Body of pancreas (tissue), 4 donors: ENCODE measurements at regions not wholly inside any gene's neighbourhood (a gene's known extent, or its start where the extent isn't known, plus 50 kb on each side); places are given as distances from the start of the nearest gene placed in this dataset.
A peak's percentile ranks its signal among the peaks of the same experiment; 100 is the strongest.

Experiments used
- ATAC-seq: fragments of 150-250 bp; one replicate; pipeline ENCODE4 v1.9.1; 2016
- DNase-seq, 4 donors: peaks; one replicate each; pipeline ENCODE4 v3.0.0-alpha.2; 2019
- H3K27ac ChIP-seq, 4 donors: fragments of 200-600 bp; sonication (generic); 1 replicate in 3 of 4; 2 replicates in 1 of 4; pipeline versions ENCODE4 v1.5.1 to v1.6.1; 2016 to 2019; ENCODE audit warnings: mild to moderate bottlenecking in 1 of 4, mixed read lengths in 1 of 4, moderate library complexity in 1 of 4
- H3K27me3 ChIP-seq, 2 donors: fragments of 200-600 bp; sonication (generic); one replicate each; pipeline ENCODE4 v1.6.0; 2016; ENCODE audit warnings: mild to moderate bottlenecking in 1 of 2
- H3K36me3 ChIP-seq, 2 donors: fragments of 200-600 bp; sonication (generic); replicated peaks in 1 of 2; 2 replicates each; pipeline ENCODE4 v1.5.1; 2016; ENCODE audit warnings: low read depth in 2 of 2; ENCODE audit not compliant: insufficient read depth in 1 of 2
- H3K4me1 ChIP-seq: fragments of 200-600 bp; sonication (generic); one replicate; pipeline ENCODE4 v1.6.0; 2016
- H3K4me3 ChIP-seq, 2 donors: fragments of 200-600 bp; sonication (generic); 1 replicate in 1 of 2; 2 replicates in 1 of 2; pipeline ENCODE4 v1.5.1; 2016 to 2019
- H3K9me3 ChIP-seq, 3 donors: fragments of 200-600 bp; sonication (generic); 1 replicate in 2 of 3; 2 replicates in 1 of 3; pipeline ENCODE4 v1.5.1; 2016
- POLR2A ChIP-seq, 3 donors: fragments of 450-650 bp; IDR thresholded peaks; one replicate each; pipeline ENCODE4 v1.6.1; 2016; ENCODE audit warnings: antibody characterized with exemption in 3 of 3, mild to moderate bottlenecking in 2 of 3
- WGBS, 2 donors: methylation state at CpG; one replicate each; pipeline ENCODE4 v1.1.5; 2017; 5-methylcytosine and 5-hydroxymethylcytosine counted together
- intact Hi-C: fragments of 100-400 bp; cut with DNase I; formaldehyde crosslinking; loops from one replicate; pipeline ENCODE4 v1.15.1; 2023
- TF ChIP-seq, protein P1 (sequence below), 7 experiments: fragments of 450-650 bp in 4 of 7; fragments of 200-600 bp in 3 of 7; sonication (generic) in 3 of 7; IDR thresholded peaks; one replicate each; pipeline ENCODE4 v1.5.1; 2016 to 2019; ENCODE audit warnings: antibody characterized with exemption in 7 of 7

DNA sequence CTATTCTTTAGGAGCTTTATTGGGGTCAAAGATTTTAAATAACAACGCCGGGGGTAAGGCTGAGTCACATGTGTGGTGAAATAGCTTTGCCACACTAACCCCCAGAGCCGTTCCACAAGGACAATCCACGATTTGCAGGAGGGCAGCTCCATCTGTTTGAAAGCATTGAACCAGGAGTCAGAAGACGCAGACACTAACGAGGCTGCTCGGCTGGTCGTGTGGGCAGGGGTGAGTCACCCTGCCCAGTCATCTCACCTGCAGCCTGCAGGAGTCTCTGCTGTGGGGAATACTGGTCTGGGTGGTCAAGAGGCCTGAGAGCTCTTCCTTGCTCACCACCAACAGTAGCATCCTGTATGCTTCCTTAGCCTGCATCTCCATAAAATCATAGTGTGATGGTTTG lies 149.2 kb upstream of the NCK2 start:
- Histone ChIP-seq H3K36me3 (no peaks in the 10 kb centered on the region), H3K27ac (no peak overlapping the region), H3K9me3 (no peaks in the 10 kb centered on the region), H3K4me3 (no peak overlapping the region), H3K4me1 (peaks cover 9% of the 10 kb centered on the region), H3K27me3 (no peaks in the 10 kb centered on the region)
- WGBS, 2 donors = 53 to 76% methylated on average over 8 of the region's 8 CpGs
- ATAC-seq (no peak), DNase-seq (no peak)
- TF ChIP-seq, protein P1, sequence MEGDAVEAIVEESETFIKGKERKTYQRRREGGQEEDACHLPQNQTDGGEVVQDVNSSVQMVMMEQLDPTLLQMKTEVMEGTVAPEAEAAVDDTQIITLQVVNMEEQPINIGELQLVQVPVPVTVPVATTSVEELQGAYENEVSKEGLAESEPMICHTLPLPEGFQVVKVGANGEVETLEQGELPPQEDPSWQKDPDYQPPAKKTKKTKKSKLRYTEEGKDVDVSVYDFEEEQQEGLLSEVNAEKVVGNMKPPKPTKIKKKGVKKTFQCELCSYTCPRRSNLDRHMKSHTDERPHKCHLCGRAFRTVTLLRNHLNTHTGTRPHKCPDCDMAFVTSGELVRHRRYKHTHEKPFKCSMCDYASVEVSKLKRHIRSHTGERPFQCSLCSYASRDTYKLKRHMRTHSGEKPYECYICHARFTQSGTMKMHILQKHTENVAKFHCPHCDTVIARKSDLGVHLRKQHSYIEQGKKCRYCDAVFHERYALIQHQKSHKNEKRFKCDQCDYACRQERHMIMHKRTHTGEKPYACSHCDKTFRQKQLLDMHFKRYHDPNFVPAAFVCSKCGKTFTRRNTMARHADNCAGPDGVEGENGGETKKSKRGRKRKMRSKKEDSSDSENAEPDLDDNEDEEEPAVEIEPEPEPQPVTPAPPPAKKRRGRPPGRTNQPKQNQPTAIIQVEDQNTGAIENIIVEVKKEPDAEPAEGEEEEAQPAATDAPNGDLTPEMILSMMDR (IDR thresholded peaks at IDR 0.05) = no peak
- no peak for TF ChIP-seq POLR2A (IDR thresholded peaks at IDR 0.05)
- intact Hi-C loops = no loop called here

DNA sequence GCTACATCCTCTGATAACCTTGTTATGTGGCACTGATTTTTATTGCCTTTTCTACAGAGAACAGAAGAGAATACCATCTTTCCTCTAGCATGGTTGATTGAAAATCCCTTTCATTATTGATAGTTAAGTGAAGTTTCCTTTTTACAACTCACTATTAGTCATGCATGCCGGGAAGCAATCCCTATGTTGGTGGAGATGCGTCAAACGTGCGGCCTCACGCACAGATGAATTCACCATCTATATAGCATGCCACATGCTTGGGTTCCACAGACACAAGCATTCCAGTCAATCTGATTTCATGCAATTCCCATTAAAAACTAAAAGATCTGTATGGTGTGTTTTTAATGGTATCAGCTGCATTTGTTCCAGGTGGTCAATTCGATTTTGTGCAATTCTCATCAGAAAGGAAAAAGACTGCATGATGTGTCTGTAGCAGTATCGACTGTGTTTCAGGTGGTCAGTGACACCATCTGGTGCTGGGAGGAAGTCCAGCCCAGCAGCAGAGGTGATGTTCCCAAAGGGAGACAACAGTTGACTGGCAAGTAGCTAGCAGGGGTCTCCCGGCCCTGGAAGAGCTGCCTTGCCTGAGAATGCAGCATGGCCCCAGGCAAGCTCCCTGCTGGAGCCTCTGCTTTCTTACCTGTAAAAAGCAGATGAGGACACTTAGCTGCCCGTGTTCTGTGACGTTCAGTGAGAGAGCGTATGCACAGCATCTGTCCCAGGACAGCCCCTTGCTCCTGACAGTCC lies 151.3 kb upstream of the NCK2 start:
- Histone ChIP-seq H3K9me3 (no peaks in the 10 kb centered on the region), H3K4me3 (no peak overlapping the region), H3K36me3 (no peaks in the 10 kb centered on the region), H3K27me3 (no peaks in the 10 kb centered on the region), H3K4me1 (peaks cover 9% of the 10 kb centered on the region), H3K27ac (peak overlapping the region in 1 of 4 donors; percentile 72)
- TF ChIP-seq, protein P1 (IDR thresholded peaks at IDR 0.05) = no peak
- TF ChIP-seq POLR2A (IDR thresholded peaks at IDR 0.05) = no peak
- 81 to 84% methylated on average over 8 to 11 of the region's 11 CpGs for WGBS, 2 donors
- ATAC-seq (no peak), DNase-seq (no peak)
- intact Hi-C loops = no loop called here

DNA sequence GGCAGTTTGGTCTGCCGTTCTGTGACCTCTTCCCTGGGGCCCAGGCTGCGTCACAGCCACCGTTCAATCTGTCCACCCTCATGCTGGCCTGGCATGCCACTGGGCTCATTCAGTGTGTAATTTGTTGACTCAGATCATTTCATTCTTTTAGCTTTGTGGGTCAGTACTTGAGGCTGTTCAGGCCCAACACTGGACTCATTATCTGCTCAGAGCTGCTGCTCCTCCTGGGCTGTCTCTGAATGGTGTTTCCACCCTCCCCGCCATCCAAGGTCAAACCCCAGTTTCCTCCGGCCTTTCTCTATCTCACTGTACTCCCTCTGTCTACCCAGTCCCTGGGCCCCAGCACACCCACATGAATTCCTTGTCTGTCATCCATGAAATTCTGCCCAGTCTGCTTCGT lies 152.4 kb upstream of the NCK2 start:
- peak overlapping the region; percentile 34 to 77 (median 74) for H3K27ac ChIP-seq
- WGBS, 2 donors = 55 to 57% methylated on average over 6 of the region's 6 CpGs
- TF ChIP-seq, protein P1 (IDR thresholded peaks at IDR 0.05) = no peak
- peak in 1 of 3 donors; percentile 23 for TF ChIP-seq POLR2A (IDR thresholded peaks at IDR 0.05)
- H3K4me1 ChIP-seq = peaks cover 9% of the 10 kb centered on the region
- H3K9me3 ChIP-seq = no peaks in the 10 kb centered on the region
- no peak overlapping the region for H3K4me3 ChIP-seq
- H3K36me3 ChIP-seq = no peaks in the 10 kb centered on the region
- H3K27me3 ChIP-seq = no peaks in the 10 kb centered on the region
- intact Hi-C loops = no loop called here
- DNase-seq (peak; percentile 41 to 53 (median 48)), ATAC-seq (peak; percentile 90)

DNA sequence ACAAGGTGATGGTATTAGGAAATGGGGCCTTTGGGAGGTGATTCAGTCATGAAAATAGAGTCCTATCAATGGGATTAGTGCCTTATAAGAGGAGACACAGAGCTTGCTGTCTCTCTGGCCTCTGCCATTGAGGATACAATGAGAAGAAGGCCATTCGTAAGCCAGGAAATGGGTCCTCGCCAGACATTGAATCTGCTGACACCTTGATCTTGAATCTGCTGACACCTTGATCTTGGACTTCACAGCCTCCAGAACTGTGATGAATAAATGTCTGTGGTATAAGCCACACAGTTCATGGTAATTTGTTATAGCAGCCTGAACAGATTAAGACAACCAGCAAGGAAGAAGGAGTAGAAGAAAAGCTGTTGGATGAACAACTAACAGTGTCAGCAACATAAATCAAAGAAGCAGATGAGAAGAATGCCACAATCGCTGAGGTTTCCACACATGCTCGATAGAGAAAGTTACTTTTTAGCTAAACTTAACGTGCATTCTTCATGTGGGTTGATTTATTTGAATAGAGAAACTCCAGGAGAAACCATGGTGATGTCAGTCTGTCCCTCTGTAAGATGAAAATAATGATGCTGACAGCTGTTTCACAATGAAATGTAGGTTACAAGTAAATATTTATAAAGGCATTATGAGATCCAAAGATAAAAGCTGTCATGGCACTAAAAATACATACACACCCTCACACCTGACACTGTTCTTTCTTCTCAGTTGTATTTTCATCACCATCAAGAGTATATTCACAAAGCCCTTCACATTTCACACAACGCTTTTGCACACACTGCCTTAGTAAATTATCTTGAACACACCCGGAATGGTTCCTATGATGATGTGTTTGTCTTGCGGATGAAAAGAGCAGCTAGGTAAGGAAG lies 153.7 kb upstream of the NCK2 start:
- no peak for TF ChIP-seq POLR2A (IDR thresholded peaks at IDR 0.05)
- TF ChIP-seq, protein P1 (IDR thresholded peaks at IDR 0.05) = no peak
- no peak overlapping the region for H3K4me3 ChIP-seq
- H3K27me3 ChIP-seq = no peaks in the 10 kb centered on the region
- peak overlapping the region in 3 of 4 donors; percentile 48 to 76 (median 72) for H3K27ac ChIP-seq
- ATAC-seq (peak; percentile 20), DNase-seq (no peak)
- H3K4me1 ChIP-seq = peaks cover 9% of the 10 kb centered on the region
- no peaks in the 10 kb centered on the region for H3K9me3 ChIP-seq
- WGBS, 2 donors = 61% methylated on average over 8 of the region's 8 CpGs
- no peaks in the 10 kb centered on the region for H3K36me3 ChIP-seq
- intact Hi-C loops = no loop called here
